Panc1 (cell line): ENCODE measurements at regions not wholly inside any gene's neighbourhood (a gene's known extent, or its start where the extent isn't known, plus 50 kb on each side); places are given as distances from the start of the nearest gene placed in this dataset.

Source experiments
- ATAC-seq: fragments of 200-7000 bp; cut with Tn5 transposase; 2 replicates; pipeline ENCODE4 v1.9.1; 2020; ENCODE audit warnings: mild to moderate bottlenecking, moderate library complexity
- BruUV-seq: library from RNA; stranded (reverse); fragments of 400-500 nt; replicated peaks from 2 replicates; lab custom pipeline; 2021; lab: Mats Ljungman, UMichigan
- CTCF ChIA-PET: fragments of 300-600 bp; sonication (Branson Sonifier 250); formaldehyde crosslinking; loops from one replicate; lab custom pipeline; 2022; ENCODE audit warnings: antibody characterized with exemption; lab: Charles Lee
- POLR2A ChIA-PET: fragments of 300-600 bp; sonication (Branson Sonifier 250); formaldehyde crosslinking; loops from one replicate; lab custom pipeline; 2022; ENCODE audit warnings: antibody characterized with exemption; lab: Charles Lee
- DNase-seq: peaks from one replicate; pipeline ENCODE4 v3.0.0-alpha.2; 2010; ENCODE audit warnings: low read depth, low spot score
- H3K27ac ChIP-seq: 2 replicates; pipeline ENCODE4 v1.5.1; 2011; ENCODE audit warnings: mild to moderate bottlenecking, low read length, inconsistent platforms
- H3K27me3 ChIP-seq: fragments of 200-500 bp; sonication (Bioruptor generic); 2 replicates; pipeline ENCODE4 v1.6.0; 2014; ENCODE audit warnings: low read length, inconsistent platforms; ENCODE audit not compliant: control insufficient read depth, insufficient read depth
- H3K36me3 ChIP-seq: fragments of 200-500 bp; sonication (Bioruptor generic); 2 replicates; pipeline ENCODE4 v1.5.1; 2014; ENCODE audit warnings: inconsistent platforms, mild to moderate bottlenecking, low read length, moderate library complexity; ENCODE audit not compliant: control insufficient read depth, insufficient read depth
- H3K4me1 ChIP-seq: 2 replicates; pipeline ENCODE4 v1.5.1; 2011; ENCODE audit warnings: inconsistent platforms, mild to moderate bottlenecking, low read length, moderate library complexity; ENCODE audit not compliant: control insufficient read depth, insufficient read depth
- H3K4me3 ChIP-seq, 2 experiments: 2 replicates each; pipeline ENCODE4 v1.5.1; 2011 to 2012; ENCODE audit warnings: low read depth in 2 of 2, low read length in 2 of 2, mild to moderate bottlenecking in 2 of 2, inconsistent platforms in 1 of 2, moderate library complexity in 1 of 2
- H3K9me3 ChIP-seq: fragments of 200-500 bp; sonication (Bioruptor generic); 2 replicates; pipeline ENCODE4 v1.5.1; 2014; ENCODE audit warnings: low read depth, mild to moderate bottlenecking, inconsistent platforms, low read length, moderate library complexity; ENCODE audit not compliant: control insufficient read depth, insufficient read depth
- POLR2AphosphoS5 ChIP-seq: IDR thresholded peaks from 2 replicates; pipeline ENCODE4 v1.6.1; 2012; ENCODE audit warnings: mild to moderate bottlenecking, low read depth, low read length, moderate library complexity
- SIN3A ChIP-seq: IDR thresholded peaks from 2 replicates; pipeline ENCODE4 v1.6.1; 2012; ENCODE audit warnings: low read depth, mild to moderate bottlenecking, low read length, moderate library complexity, borderline replicate concordance; ENCODE audit not compliant: insufficient read depth
- TCF7L2 ChIP-seq: IDR thresholded peaks from 2 replicates; pipeline ENCODE4 v1.6.1; 2011; ENCODE audit warnings: mild to moderate bottlenecking, low read depth, low read length, inconsistent platforms
- in situ Hi-C: cut with HindIII; loops from 2 replicates; pipeline ENCODE4 v1.10.0; 2016; ENCODE audit warnings: low sequenced_read_pairs, low pct_unique_long_range_greater_than_20kb
- intact Hi-C: fragments of 100-400 bp; cut with micrococcal nuclease; formaldehyde crosslinking; loops from one replicate; pipeline ENCODE4 v1.10.0; 2022; ENCODE audit not compliant: unreplicated experiment
- TF ChIP-seq, protein P1 (sequence below), 2 experiments: IDR thresholded peaks; 2 replicates each; pipeline ENCODE4 v1.6.1; 2011 to 2012; ENCODE audit warnings: low read depth in 2 of 2, control low read depth in 1 of 2, low read length in 1 of 2, mild to moderate bottlenecking in 1 of 2, moderate library complexity in 1 of 2; ENCODE audit not compliant: insufficient read depth in 1 of 2
- TF ChIP-seq, protein P2 (sequence below): fragments of 450-650 bp; IDR thresholded peaks from 2 replicates; pipeline ENCODE4 v1.5.1; 2017; ENCODE audit warnings: mild to moderate bottlenecking

DNA sequence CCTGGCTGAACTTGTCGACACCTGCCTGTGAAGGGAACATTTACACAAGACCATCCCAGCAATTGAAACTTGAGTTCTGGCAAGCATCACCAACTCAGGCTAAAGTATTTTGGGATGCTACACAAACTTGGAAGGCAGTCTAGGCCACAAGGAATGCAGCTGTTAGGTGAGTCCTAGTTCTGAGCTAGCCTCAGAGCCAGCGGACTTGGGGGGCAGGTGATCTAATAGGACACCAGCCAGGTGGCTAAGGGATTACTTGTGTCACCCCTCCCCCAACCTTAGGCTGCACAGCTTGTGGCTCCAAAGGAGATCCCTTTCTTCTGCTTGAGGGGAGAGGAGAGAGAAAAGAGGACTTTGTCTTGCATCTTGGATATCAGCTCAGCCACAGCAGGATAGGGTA is 62.3 kb upstream of the DKK2 start:
- Histone ChIP-seq H3K4me1 (no peaks in the 10 kb centered on the region), H3K27me3 (no peaks in the 10 kb centered on the region), H3K9me3 (no peaks in the 10 kb centered on the region), H3K36me3 (no peaks in the 10 kb centered on the region), H3K4me3 (no peak overlapping the region), H3K27ac (no peak overlapping the region)
- no TSS peak for BruUV-seq
- POLR2A ChIA-PET: no interaction called here
- intact Hi-C loops: no loop called here
- in situ Hi-C loops: no loop called here
- DNase-seq (no peak), ATAC-seq (no peak)
- CTCF ChIA-PET: no interaction called here
- TF ChIP-seq POLR2AphosphoS5 (no peak), SIN3A (no peak), TCF7L2 (no peak)
- TF ChIP-seq, protein P1, sequence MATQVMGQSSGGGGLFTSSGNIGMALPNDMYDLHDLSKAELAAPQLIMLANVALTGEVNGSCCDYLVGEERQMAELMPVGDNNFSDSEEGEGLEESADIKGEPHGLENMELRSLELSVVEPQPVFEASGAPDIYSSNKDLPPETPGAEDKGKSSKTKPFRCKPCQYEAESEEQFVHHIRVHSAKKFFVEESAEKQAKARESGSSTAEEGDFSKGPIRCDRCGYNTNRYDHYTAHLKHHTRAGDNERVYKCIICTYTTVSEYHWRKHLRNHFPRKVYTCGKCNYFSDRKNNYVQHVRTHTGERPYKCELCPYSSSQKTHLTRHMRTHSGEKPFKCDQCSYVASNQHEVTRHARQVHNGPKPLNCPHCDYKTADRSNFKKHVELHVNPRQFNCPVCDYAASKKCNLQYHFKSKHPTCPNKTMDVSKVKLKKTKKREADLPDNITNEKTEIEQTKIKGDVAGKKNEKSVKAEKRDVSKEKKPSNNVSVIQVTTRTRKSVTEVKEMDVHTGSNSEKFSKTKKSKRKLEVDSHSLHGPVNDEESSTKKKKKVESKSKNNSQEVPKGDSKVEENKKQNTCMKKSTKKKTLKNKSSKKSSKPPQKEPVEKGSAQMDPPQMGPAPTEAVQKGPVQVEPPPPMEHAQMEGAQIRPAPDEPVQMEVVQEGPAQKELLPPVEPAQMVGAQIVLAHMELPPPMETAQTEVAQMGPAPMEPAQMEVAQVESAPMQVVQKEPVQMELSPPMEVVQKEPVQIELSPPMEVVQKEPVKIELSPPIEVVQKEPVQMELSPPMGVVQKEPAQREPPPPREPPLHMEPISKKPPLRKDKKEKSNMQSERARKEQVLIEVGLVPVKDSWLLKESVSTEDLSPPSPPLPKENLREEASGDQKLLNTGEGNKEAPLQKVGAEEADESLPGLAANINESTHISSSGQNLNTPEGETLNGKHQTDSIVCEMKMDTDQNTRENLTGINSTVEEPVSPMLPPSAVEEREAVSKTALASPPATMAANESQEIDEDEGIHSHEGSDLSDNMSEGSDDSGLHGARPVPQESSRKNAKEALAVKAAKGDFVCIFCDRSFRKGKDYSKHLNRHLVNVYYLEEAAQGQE (IDR thresholded peaks at IDR 0.05; ENCODE audit: insufficient read depth in 1 of 2, low read depth in 2 of 2, low read length in 1 of 2): no peak
- TF ChIP-seq, protein P2, sequence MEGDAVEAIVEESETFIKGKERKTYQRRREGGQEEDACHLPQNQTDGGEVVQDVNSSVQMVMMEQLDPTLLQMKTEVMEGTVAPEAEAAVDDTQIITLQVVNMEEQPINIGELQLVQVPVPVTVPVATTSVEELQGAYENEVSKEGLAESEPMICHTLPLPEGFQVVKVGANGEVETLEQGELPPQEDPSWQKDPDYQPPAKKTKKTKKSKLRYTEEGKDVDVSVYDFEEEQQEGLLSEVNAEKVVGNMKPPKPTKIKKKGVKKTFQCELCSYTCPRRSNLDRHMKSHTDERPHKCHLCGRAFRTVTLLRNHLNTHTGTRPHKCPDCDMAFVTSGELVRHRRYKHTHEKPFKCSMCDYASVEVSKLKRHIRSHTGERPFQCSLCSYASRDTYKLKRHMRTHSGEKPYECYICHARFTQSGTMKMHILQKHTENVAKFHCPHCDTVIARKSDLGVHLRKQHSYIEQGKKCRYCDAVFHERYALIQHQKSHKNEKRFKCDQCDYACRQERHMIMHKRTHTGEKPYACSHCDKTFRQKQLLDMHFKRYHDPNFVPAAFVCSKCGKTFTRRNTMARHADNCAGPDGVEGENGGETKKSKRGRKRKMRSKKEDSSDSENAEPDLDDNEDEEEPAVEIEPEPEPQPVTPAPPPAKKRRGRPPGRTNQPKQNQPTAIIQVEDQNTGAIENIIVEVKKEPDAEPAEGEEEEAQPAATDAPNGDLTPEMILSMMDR: no peak

DNA sequence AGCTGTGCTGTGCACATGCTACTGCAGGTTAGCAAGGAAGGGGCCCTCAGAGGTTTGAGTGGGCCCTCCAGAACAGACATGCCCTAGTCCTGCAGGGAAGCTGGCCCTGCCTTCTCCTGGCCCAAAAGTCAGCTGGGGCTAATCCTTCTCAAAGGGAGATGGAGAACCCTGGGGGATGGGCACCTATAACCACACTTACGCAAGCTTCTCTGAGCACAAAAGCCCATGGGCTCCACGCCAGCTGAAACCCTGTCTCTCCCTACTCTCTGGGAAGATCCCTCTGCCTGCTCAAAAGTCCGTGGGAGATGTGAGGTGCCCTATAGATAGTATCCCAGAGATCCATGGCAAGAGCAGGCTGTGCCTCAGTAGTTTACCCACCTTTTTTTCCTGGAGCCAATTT is 58.9 kb upstream of the DKK2 start:
- Histone ChIP-seq H3K27ac (no peak overlapping the region), H3K4me3 (no peak overlapping the region), H3K36me3 (no peaks in the 10 kb centered on the region), H3K27me3 (no peaks in the 10 kb centered on the region), H3K4me1 (no peaks in the 10 kb centered on the region), H3K9me3 (no peaks in the 10 kb centered on the region)
- TF ChIP-seq, protein P2: no peak
- no peak for TF ChIP-seq POLR2AphosphoS5
- TF ChIP-seq, protein P1 (IDR thresholded peaks at IDR 0.05; ENCODE audit: insufficient read depth in 1 of 2, low read depth in 2 of 2, low read length in 1 of 2): no peak
- no peak for ATAC-seq
- no peak for DNase-seq
- in situ Hi-C loops (no loop called here), intact Hi-C loops (no loop called here)
- CTCF ChIA-PET: no interaction called here
- POLR2A ChIA-PET: no interaction called here
- no TSS peak for BruUV-seq
